ENCODE measurements at regions not wholly inside any gene's neighbourhood (a gene's known extent, or its start where the extent isn't known, plus 50 kb on each side); places are given as distances from the start of the nearest gene placed in this dataset.

DNA sequence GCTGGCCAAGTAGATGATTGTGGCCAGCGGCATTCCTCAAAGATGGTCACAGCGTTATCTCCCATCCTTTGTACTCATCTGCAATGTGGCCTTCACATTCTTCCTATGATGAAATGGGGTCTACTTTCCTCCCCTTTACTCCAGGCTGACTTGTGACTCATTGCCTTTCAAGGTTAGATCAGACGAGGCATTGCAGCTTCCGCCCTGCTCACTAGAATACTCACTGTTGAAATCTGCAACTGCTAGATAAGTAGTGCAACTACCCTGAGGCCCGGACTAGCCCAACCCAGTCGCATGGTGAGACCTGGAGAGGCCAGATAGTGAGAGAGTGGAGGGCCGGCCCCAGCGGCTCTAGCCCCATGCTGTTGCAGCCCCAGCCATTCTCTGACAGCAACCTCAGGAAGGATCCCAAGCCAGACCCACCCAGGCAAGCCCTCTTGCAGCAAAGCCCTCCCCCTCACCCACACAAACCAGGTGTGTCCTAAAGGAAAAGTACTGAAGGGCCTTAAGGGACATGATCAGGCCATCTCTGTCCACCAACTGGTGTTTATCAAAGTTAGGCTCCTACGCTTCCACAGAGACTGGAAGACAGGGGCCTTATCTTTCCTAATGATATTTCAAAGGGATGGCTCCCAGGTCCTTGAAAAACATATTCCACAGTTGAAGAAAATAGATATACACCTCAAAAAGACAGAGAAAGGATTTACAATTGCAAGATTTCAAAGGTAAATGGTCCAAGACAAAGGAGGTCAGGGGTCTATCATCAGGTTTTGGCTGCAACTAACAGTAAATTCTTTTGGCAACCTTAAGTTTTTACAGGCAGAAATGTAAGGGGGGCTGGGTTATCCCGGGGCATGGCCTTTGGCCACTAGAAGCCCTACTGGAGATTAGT lies 107.2 kb upstream of the TRIM24 start:
- Histone ChIP-seq H3K27ac (ENCODE audit: extremely low read depth, low read depth, low read length) (no peak overlapping the region), H3K4me1 (ENCODE audit: control insufficient read depth, insufficient read depth, low read length) (no peaks in the 10 kb centered on the region), H3K9me3 (ENCODE audit: control insufficient read depth, insufficient read depth, low read depth, low read length) (no peaks in the 10 kb centered on the region), H3K4me3 (ENCODE audit: low read depth, low read length) (no peak overlapping the region), H3K36me3 (ENCODE audit: control insufficient read depth in 2 of 2, insufficient read depth in 1 of 2, low read length in 2 of 2) (no peaks in the 10 kb centered on the region)
- ChIA-PET CTCF (no interaction called here), POLR2A (no interaction called here)
- TF ChIP-seq, protein P1, sequence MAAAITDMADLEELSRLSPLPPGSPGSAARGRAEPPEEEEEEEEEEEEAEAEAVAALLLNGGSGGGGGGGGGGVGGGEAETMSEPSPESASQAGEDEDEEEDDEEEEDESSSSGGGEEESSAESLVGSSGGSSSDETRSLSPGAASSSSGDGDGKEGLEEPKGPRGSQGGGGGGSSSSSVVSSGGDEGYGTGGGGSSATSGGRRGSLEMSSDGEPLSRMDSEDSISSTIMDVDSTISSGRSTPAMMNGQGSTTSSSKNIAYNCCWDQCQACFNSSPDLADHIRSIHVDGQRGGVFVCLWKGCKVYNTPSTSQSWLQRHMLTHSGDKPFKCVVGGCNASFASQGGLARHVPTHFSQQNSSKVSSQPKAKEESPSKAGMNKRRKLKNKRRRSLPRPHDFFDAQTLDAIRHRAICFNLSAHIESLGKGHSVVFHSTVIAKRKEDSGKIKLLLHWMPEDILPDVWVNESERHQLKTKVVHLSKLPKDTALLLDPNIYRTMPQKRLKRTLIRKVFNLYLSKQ (tag by site-specific recombination; IDR thresholded peaks at IDR 0.05; ENCODE audit: borderline replicate concordance), result no peak
- TF ChIP-seq ZNF596 (tag by site-specific recombination; IDR thresholded peaks at IDR 0.05), result no peak
- no peak for TF ChIP-seq REST (tag by site-specific recombination; IDR thresholded peaks at IDR 0.05)
- no peak for TF ChIP-seq ZNF571 (tag by site-specific recombination; IDR thresholded peaks at IDR 0.05)
- TF ChIP-seq SALL2 (tag by site-specific recombination; IDR thresholded peaks at IDR 0.05; ENCODE audit: borderline replicate concordance), result no peak
- TF ChIP-seq GLIS1 (tag by site-specific recombination; IDR thresholded peaks at IDR 0.05), result no peak
- no peak for TF ChIP-seq ZIC2 (tag by site-specific recombination; IDR thresholded peaks at IDR 0.05)
- TF ChIP-seq PRDM4 (tag by site-specific recombination; IDR thresholded peaks at IDR 0.05), result no peak
- TF ChIP-seq, protein P2, sequence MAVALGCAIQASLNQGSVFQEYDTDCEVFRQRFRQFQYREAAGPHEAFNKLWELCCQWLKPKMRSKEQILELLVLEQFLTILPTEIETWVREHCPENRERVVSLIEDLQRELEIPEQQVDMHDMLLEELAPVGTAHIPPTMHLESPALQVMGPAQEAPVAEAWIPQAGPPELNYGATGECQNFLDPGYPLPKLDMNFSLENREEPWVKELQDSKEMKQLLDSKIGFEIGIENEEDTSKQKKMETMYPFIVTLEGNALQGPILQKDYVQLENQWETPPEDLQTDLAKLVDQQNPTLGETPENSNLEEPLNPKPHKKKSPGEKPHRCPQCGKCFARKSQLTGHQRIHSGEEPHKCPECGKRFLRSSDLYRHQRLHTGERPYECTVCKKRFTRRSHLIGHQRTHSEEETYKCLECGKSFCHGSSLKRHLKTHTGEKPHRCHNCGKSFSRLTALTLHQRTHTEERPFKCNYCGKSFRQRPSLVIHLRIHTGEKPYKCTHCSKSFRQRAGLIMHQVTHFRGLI (tag by site-specific recombination; IDR thresholded peaks at IDR 0.05), result no peak
- no peak for TF ChIP-seq ZNF548 (tag by site-specific recombination; IDR thresholded peaks at IDR 0.05)
- TF ChIP-seq ZNF785 (tag by site-specific recombination; IDR thresholded peaks at IDR 0.05), result no peak
- TF ChIP-seq, protein P3, sequence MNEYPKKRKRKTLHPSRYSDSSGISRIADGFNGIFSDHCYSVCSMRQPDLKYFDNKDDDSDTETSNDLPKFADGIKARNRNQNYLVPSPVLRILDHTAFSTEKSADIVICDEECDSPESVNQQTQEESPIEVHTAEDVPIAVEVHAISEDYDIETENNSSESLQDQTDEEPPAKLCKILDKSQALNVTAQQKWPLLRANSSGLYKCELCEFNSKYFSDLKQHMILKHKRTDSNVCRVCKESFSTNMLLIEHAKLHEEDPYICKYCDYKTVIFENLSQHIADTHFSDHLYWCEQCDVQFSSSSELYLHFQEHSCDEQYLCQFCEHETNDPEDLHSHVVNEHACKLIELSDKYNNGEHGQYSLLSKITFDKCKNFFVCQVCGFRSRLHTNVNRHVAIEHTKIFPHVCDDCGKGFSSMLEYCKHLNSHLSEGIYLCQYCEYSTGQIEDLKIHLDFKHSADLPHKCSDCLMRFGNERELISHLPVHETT (tag by site-specific recombination; IDR thresholded peaks at IDR 0.05), result no peak
- no peak for TF ChIP-seq IKZF3 (tag by site-specific recombination; IDR thresholded peaks at IDR 0.05)
- no peak for TF ChIP-seq ZNF335 (tag by site-specific recombination; conservative IDR thresholded peaks at IDR 0.05)
- no peak for TF ChIP-seq ZNF366 (tag by site-specific recombination; conservative IDR thresholded peaks at IDR 0.05)
- no peak for TF ChIP-seq PRDM2 (tag by site-specific recombination; IDR thresholded peaks at IDR 0.05; ENCODE audit: borderline replicate concordance)
- no peak for TF ChIP-seq ZNF24 (tag by site-specific recombination; IDR thresholded peaks at IDR 0.05)

Measured in HEK293 (cell line).